GM18511 (cell line): ENCODE measurements at regions not wholly inside any gene's neighbourhood (a gene's known extent, or its start where the extent isn't known, plus 50 kb on each side); places are given as distances from the start of the nearest gene placed in this dataset.

Experiments used
- ATAC-seq: cut with Tn5 transposase; IDR thresholded peaks from one replicate; pipeline ENCODE4 v1.9.1; 2021; ENCODE audit warnings: mild to moderate bottlenecking, moderate library complexity; ENCODE audit not compliant: unreplicated experiment

DNA sequence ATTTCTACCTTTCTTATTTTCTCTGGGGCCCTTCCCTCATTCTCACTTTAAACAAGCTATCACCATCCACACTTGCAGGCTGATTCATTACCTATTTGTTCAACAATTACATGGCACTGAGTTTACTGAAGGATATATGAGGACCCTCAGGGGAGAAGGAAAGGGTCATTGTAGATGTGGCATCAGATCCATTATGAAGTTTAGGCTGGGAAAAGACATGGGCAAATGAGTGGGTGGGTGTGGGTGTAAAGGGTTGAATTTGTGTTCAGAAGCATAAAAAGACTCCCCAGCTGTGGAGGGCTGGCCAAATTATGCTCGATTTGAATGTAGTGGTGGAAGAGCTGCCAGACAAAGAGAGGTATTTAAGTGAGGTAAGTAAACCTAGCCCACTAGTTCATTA, 55.9 kb upstream of the MTAP start:
- no peak for ATAC-seq

DNA sequence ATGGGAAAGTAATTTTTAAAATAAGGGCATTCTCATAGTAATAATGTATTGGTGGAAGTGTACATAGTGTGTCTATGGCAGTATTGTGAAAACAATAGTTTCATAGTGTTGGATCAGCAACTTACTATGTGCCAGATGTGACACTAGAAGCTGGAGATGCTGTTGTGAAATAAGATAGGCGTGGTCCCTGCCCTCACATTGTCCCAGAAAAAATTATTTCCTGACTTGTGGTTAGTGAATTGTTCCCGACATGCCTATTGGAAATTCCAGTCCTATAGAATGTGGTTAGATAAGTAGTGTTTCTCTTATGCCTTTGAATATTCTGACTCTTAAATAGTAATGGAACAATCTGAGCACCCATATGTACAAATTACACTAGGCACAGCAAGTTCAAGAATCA, 55.3 kb upstream of the MTAP start:
- no peak for ATAC-seq

DNA sequence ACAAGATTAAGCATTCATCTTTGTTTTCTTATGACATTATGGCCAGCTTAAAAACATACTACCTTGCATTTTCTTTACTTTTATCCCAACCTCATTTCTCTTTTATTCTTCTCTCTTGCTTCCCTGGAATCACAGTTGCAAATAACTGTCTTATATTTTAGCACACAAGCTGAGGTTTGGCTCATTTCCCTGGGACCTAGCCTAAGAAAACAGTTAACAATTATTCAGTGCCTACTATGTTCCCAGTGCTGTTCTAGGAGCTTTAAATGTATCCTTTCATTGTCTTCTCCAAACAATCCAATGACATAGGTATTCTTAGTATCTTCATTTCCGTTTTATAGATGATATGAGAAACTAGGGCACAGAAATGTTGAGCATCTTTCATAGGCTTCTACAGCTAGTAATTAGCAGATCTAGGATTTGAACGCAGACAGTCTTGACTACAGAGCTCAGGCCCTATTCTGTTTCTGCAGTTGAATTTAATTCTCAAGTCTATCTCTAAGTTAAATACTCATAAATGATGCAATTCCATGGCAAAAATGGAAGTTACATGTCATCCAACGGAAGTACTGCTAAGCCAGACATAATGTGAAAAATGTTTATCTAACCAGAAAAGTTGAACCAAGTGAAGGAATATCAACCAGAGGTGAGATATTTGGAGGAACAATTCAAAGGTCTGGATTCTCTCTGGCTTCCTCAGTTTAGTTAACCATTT, 52.3 kb upstream of the MTAP start:
- no peak for ATAC-seq

DNA sequence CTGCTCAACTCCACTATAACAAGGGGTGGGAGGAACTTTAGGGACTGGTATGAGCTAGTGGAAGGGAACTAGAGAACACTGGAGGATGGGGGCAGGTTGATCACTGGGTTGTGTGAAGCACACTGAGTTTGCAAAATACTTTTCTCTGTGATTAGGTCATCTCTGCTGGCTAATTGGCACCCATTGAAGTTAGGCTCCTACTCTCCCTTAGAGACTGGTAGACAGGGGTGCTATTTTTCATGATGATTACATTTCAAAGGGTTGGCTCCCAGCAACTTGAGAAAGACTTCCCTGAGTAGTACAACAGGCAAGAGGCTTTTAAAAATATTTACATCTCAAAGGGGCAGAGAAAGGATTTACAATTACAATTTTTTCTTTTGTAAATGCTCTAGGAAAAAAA, 50.4 kb upstream of the MTAP start:
- ATAC-seq, result no peak
